GM23248 (cell line): ENCODE measurements at regions not wholly inside any gene's neighbourhood (a gene's known extent, or its start where the extent isn't known, plus 50 kb on each side); places are given as distances from the start of the nearest gene placed in this dataset.

ENCODE experiments used
- EZH2 ChIP-seq: fragments of 200-600 bp; sonication (generic); IDR thresholded peaks from 2 replicates; pipeline ENCODE4 v1.6.1; 2018; ENCODE audit warnings: antibody characterized with exemption, mild to moderate bottlenecking; ENCODE audit not compliant: insufficient read depth, poor library complexity, severe bottlenecking
- EZH2phosphoT487 ChIP-seq: fragments of 200-600 bp; sonication (generic); IDR thresholded peaks from 2 replicates; pipeline ENCODE4 v1.6.1; 2018; ENCODE audit warnings: antibody characterized with exemption, moderate library complexity, mild to moderate bottlenecking, low read depth; ENCODE audit not compliant: insufficient read depth

- no peak for TF ChIP-seq EZH2phosphoT487
- no peak for TF ChIP-seq EZH2
Measured at GRCh38 chr1:113250161-113250560, 140.2 kb upstream of the MAGI3 start.
